ENCODE measurements at regions not wholly inside any gene's neighbourhood (a gene's known extent, or its start where the extent isn't known, plus 50 kb on each side); places are given as distances from the start of the nearest gene placed in this dataset.

GRCh38 chr4:181345931-181346330 lies 897.3 kb upstream of the TENM3 start:
- TF ChIP-seq PKNOX1 (IDR thresholded peaks at IDR 0.05) (no peak), RAD51 (IDR thresholded peaks at IDR 0.05) (no peak), CTCF (IDR thresholded peaks at IDR 0.05 in 2 of 3, conservative IDR thresholded peaks at IDR 0.05 in 1 of 3; ENCODE audit: control insufficient read depth in 2 of 3, extremely low read depth in 1 of 3, insufficient read depth in 1 of 3, low read depth in 3 of 3, low read length in 3 of 3) (no peak), TAF1 (IDR thresholded peaks at IDR 0.05; ENCODE audit: borderline replicate concordance, low read depth, low read length) (no peak), EP300 (IDR thresholded peaks at IDR 0.05; ENCODE audit: borderline replicate concordance in 1 of 2, control insufficient read depth in 1 of 2, low read depth in 2 of 2, low read length in 2 of 2) (no peak), ZSCAN29 (IDR thresholded peaks at IDR 0.05) (no peak), SMC3 (IDR thresholded peaks at IDR 0.05; ENCODE audit: borderline replicate concordance, low read length) (no peak), MAX (IDR thresholded peaks at IDR 0.05; ENCODE audit: low read depth, low read length) (no peak)

Measured in GM12878 (cell line).